Duodenal mucosa (tissue), 2 donors: ENCODE measurements at regions not wholly inside any gene's neighbourhood (a gene's known extent, or its start where the extent isn't known, plus 50 kb on each side); places are given as distances from the start of the nearest gene placed in this dataset.

Source experiments
- H3K27ac ChIP-seq: one replicate; pipeline ENCODE4 v1.7.0; 2013; ENCODE audit warnings: low read depth, low read length
- H3K27me3 ChIP-seq, 2 donors: one replicate each; pipeline ENCODE4 v1.7.0; 2013; ENCODE audit warnings: low read length in 2 of 2, control low read depth in 1 of 2; ENCODE audit not compliant: insufficient read depth in 2 of 2, control insufficient read depth in 1 of 2
- H3K36me3 ChIP-seq, 2 donors: one replicate each; pipeline ENCODE4 v1.7.0; 2013; ENCODE audit warnings: low read length in 2 of 2, control low read depth in 1 of 2; ENCODE audit not compliant: insufficient read depth in 2 of 2, control insufficient read depth in 1 of 2
- H3K4me1 ChIP-seq, 2 donors: one replicate each; pipeline ENCODE4 v1.7.0; 2013; ENCODE audit warnings: low read length in 2 of 2, control low read depth in 1 of 2; ENCODE audit not compliant: insufficient read depth in 2 of 2, control insufficient read depth in 1 of 2
- H3K4me3 ChIP-seq, 2 donors: one replicate each; pipeline ENCODE4 v1.7.0; 2013; ENCODE audit warnings: low read length in 2 of 2, low read depth in 1 of 2
- H3K9ac ChIP-seq, 2 donors: one replicate each; pipeline ENCODE4 v1.7.0; 2013; ENCODE audit warnings: low read length in 2 of 2, low read depth in 1 of 2
- H3K9me3 ChIP-seq, 2 donors: one replicate each; pipeline ENCODE4 v1.7.0; 2013; ENCODE audit warnings: low read length in 2 of 2, control low read depth in 1 of 2; ENCODE audit not compliant: control insufficient read depth in 1 of 2

DNA sequence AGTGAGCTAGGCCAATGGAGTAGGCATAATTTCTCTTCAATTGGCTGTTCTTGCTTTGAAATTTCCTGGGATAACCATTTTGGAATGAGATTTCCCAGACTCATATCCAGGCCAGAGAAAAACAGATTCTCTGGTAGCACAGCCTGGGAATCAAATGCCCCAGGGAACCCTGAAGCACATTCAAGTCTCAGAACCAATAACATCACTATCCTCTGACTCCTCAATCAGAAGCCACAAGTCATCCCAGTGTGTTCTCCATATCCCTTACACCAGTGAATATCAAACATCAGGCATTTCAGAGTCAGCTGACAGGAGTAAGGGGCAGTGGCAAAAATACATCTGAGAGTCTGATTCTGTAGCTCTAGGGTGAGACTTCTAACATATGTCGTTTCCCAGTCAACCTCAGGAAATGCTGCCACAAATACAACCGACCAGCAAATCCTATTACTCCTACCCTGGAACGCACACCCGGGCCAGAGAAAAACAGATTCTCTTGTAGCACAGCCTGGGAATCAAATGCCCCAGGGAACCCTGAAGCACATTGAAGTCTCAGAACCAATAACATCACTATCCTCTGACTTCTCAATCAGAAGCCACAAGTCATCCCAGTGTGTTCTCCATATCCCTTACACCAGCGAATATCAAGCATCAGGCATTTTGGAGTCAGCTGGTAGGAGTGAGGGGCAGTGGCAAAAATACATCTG, 537.7 kb upstream of the NMUR2 start:
- peaks cover 5% of the 10 kb centered on the region in 2 donors for H3K9me3 ChIP-seq
- H3K27ac ChIP-seq = no peak overlapping the region
- H3K36me3 ChIP-seq = no peaks in the 10 kb centered on the region
- no peak overlapping the region for H3K9ac ChIP-seq
- no peaks in the 10 kb centered on the region for H3K4me1 ChIP-seq
- no peaks in the 10 kb centered on the region for H3K27me3 ChIP-seq
- H3K4me3 ChIP-seq = no peak overlapping the region

DNA sequence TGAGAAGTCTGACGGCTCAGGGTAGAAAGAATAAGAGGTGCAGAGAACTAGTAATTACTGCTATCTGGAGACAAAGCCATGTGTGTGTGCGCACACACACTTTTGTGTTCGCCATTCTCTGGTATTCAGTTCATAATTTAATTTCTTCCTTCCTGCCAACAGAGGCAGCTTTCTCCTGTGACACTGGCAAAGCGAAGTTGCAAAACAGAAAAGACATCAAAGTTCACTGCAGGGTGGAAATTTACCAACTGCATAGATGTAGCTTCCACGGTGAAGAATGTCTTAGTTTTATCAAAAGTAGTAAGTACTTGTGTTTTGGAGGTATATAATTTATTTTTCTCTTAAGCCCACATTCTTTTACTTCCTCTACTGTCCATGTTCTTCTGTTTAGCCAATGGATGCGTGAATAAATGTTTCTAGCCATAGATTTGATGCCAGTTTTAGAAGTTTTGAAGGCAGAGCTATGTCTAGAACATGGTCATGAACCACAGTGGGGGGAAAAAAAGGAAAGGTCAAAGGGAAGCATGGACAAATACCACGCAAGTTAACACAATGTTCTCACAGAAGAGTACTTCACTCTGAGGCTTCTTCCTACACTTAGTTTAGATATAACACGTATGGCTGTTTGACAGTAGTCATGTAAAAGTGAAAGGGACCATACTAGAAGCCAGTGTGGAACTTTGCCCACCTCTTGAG, 536.5 kb upstream of the GRIA1 start:
- Histone ChIP-seq H3K9ac (no peak overlapping the region), H3K9me3 (peaks cover 0 to 11% of the 10 kb centered on the region in 2 donors), H3K27me3 (no peaks in the 10 kb centered on the region), H3K4me1 (no peaks in the 10 kb centered on the region), H3K4me3 (no peak overlapping the region), H3K36me3 (no peaks in the 10 kb centered on the region), H3K27ac (no peak overlapping the region)

DNA sequence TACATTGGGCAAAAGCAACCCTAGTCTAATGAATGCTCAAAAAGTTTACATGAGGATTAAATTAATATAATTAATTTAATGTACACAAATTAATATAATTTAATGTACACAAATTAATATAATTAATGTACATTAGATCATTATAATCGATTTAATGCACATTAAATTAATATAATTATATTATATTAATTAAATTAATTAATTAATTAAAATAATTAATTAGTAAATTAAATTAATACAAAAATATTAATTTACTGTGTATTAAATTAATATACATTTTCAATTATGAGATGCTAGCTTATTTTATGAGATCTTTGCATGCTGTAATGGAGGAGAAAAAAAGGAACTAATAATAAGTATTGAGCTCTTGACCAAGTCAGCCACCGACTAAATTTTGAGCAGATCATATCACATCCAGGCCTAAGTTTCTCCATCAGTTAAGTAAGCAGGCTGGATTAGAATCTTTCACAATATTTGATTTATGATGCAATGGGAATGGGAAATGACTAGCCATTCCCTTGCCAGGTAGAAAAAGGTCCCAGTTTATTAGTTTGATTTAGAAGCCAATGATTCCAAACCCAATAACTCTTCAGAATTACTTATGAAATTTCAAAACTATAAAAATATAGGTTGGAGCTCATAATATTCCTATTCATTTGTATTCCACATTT, 533.4 kb upstream of the GRIA1 start:
- no peak overlapping the region for H3K9ac ChIP-seq
- no peaks in the 10 kb centered on the region for H3K4me1 ChIP-seq
- peaks cover 0 to 3% of the 10 kb centered on the region in 2 donors for H3K9me3 ChIP-seq
- no peak overlapping the region for H3K27ac ChIP-seq
- no peak overlapping the region for H3K4me3 ChIP-seq
- H3K27me3 ChIP-seq = no peaks in the 10 kb centered on the region
- no peaks in the 10 kb centered on the region for H3K36me3 ChIP-seq

DNA sequence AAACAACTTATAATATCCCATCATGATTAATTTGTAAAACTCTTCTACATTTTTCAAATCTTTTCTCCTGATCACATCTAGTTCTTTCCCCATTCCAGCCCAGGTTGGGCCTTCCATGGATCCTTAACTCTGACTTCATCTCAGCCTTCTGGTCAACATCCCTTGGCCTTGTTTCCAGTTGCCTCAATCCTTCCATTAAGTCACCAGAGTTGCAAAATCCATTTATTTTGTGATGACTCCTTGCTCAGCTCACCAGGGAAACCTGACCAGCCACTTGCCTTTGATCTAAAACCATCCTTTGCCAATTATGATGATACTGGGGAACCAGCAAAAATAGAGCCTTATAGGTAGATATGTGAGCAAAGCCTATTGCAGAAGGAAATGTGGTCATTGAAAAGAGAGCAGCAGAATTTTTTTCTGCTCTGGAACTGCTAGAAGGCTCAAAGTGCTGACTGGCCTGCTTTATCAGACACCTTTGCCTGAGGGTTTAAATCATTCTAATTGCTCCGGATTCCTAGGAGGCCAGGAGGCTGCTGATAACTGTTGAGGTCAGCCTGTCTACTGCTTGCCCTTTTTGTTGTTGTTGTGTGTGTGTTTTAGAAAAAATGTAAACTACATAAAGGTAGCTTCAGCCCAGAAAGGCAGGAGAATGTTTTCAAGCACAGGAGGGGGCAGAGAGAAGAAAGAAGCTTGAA, 512.2 kb upstream of the GRIA1 start:
- Histone ChIP-seq H3K4me1 (no peaks in the 10 kb centered on the region), H3K27ac (no peak overlapping the region), H3K4me3 (no peak overlapping the region), H3K27me3 (no peaks in the 10 kb centered on the region), H3K9me3 (peaks cover 0 to 5% of the 10 kb centered on the region in 2 donors), H3K9ac (no peak overlapping the region), H3K36me3 (no peaks in the 10 kb centered on the region)

DNA sequence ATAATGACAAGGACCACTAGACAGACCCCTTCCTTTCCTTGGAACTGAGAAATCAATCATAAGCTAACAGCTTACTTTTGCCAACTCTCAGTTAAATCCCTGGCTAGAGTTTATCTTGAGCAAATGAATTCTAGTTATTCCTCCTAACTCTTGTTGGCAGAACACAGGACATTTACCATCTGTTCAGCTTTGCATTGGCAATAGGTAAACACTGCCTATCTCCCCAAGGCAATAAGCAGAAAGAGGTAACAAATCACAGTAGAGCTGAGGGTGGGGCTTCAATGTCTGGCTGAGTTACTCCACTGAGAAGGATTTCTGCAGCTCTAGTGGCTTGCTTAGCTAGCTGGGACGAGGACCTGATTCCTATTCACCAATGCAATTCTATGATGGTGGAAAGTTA, 503.3 kb upstream of the GRIA1 start:
- Histone ChIP-seq H3K36me3 (no peaks in the 10 kb centered on the region), H3K27me3 (no peaks in the 10 kb centered on the region), H3K4me1 (no peaks in the 10 kb centered on the region), H3K9me3 (peaks cover 0 to 2% of the 10 kb centered on the region in 2 donors), H3K27ac (no peak overlapping the region), H3K4me3 (no peak overlapping the region), H3K9ac (no peak overlapping the region)

DNA sequence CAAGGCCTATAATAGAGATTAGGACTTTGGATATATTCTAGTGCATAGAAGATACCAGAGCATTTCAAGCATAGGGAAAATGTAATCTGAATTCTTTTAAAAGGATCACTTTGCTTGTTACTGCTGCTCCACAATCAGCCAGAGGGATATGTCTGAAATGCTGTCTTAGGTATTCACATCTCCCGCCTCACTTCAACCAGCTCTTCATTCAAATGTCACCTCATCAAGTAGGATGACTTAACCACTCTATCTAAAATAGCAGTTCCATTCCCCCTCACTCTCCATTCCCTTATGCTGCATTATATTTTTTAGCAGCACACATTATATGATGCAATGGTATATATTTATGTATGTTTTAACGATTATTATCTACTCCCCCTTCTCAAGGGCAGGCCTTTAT, 500.3 kb upstream of the GRIA1 start:
- peaks cover 0 to 2% of the 10 kb centered on the region in 2 donors for H3K9me3 ChIP-seq
- no peak overlapping the region for H3K9ac ChIP-seq
- H3K27me3 ChIP-seq = no peaks in the 10 kb centered on the region
- H3K36me3 ChIP-seq = no peaks in the 10 kb centered on the region
- no peak overlapping the region for H3K27ac ChIP-seq
- no peaks in the 10 kb centered on the region for H3K4me1 ChIP-seq
- no peak overlapping the region for H3K4me3 ChIP-seq

DNA sequence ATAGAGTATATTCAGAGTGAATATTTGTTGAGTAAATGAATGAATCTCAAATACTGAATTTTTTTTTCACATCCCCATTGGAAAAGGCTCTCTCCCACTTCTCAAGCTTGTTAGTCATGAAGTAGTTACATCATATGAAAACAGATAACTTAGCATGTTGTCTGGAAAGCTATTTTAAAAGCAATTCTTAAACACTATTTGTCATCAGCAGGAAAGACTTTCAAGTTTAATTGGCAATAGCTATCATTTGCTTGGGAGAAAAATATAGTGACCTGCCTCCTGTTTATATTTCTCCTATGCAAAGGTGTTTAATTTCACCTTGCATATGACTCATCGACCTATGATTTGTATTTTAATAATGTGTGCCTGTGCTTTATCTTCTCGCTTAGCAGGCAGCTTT, 499.8 kb upstream of the GRIA1 start:
- no peaks in the 10 kb centered on the region for H3K27me3 ChIP-seq

DNA sequence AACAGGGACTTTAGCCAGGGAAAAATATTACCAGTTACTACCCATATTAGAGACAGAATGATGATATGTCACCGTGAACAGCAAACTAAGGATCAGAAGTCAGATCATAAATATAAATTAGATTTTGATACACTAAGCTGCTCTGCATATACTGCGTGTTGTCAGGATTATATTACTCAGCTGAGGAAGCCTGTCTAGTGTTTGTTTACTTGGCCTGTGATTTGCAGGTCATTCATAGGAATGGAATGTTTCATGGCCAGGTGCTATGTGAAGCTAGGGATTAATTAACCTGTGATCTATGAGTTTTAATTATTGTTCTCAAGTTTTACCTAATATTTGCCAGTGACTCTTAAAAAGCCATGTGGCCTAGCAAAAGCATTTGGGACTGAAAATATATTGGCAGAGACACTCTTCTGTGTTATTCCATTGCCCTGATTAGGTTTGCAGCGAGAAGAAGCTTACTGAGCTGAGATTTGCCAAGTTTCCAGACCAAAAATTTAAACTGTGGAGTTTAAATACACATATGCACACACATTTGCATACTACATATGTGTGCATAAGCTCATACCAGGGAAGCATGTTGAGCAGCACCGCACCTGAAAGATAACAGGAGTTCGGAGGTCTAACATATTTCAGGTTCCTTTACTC, 496.3 kb upstream of the GRIA1 start:
- Histone ChIP-seq H3K36me3 (no peaks in the 10 kb centered on the region), H3K27ac (no peak overlapping the region), H3K4me3 (no peak overlapping the region), H3K27me3 (no peaks in the 10 kb centered on the region), H3K9ac (no peak overlapping the region), H3K4me1 (no peaks in the 10 kb centered on the region), H3K9me3 (peaks cover 0 to 2% of the 10 kb centered on the region in 2 donors)

More for the DNA sequence above, 499.8 kb upstream of the GRIA1 start:
- Histone ChIP-seq H3K4me3 (no peak overlapping the region), H3K9me3 (peaks cover 0 to 2% of the 10 kb centered on the region in 2 donors), H3K36me3 (no peaks in the 10 kb centered on the region), H3K4me1 (no peaks in the 10 kb centered on the region), H3K27ac (no peak overlapping the region), H3K9ac (no peak overlapping the region)

DNA sequence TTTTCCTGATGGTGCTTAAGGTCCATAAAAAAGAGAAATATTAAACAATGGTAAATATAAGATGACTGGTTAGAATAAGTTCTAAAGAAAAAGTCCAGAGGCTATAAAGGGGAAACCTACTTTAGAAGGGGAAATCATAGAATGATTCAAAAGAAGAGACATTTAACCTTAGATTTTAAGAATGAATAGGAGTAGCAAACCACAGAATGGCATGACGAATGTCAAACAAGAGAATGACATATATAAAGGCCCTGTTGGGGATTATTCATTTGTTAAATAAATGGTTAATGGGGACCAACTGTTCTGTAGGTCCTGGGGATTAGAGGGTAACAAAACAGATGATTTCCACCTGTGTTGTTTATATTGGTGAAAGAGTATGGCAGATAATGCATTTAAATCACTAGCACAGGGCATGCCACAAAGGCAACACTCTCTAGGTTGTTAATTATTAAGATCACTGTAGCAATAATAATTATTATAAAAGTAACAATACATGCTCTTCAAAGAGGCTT, 495.2 kb upstream of the GRIA1 start:
- Histone ChIP-seq H3K4me1 (no peaks in the 10 kb centered on the region), H3K27ac (no peak overlapping the region), H3K36me3 (no peaks in the 10 kb centered on the region), H3K27me3 (no peaks in the 10 kb centered on the region), H3K9me3 (peaks cover 0 to 2% of the 10 kb centered on the region in 2 donors), H3K9ac (no peak overlapping the region), H3K4me3 (no peak overlapping the region)
